ENCODE measurements at regions not wholly inside any gene's neighbourhood (a gene's known extent, or its start where the extent isn't known, plus 50 kb on each side); places are given as distances from the start of the nearest gene placed in this dataset.

DNA sequence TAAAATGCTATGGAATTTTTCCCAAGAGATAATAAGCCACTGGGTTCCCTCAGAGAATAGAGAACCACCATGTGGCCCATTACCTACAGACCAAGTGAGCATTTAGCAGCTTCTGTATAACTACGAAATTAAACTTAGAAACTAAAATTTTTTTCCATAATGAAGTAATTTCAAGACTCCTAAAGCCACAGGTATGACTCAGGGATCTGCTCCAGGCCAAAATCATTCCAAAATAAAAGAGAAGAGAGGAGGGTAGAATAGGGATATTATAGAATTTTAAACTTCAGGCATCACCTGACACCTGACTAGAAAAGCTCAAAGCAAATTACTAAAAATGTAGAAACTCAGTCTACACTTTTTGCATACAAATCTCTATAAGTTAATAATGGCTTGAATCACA is 108.9 kb upstream of the DST start:
- Histone ChIP-seq H3K79me2 (ENCODE audit: insufficient read depth, low read length) (peaks cover 98% of the 10 kb centered on the region), H3K4me2 (ENCODE audit: insufficient read depth, low read length) (no peak overlapping the region), H2AFZ (ENCODE audit: low read length) (no peak overlapping the region), H3K27ac (ENCODE audit: low read depth, low read length) (peak overlapping the region; percentile 44), H3K36me3 (ENCODE audit: insufficient read depth, low read length) (no peaks in the 10 kb centered on the region), H4K20me1 (ENCODE audit: insufficient read depth, low read length) (peaks cover 4% of the 10 kb centered on the region), H3K4me3 (ENCODE audit: insufficient read depth, low read length) (no peak overlapping the region), H3K9me3 (ENCODE audit: low read depth, low read length) (no peaks in the 10 kb centered on the region), H3K4me1 (ENCODE audit: insufficient read depth, low read length) (peaks cover 56% of the 10 kb centered on the region), H3K27me3 (ENCODE audit: insufficient read depth, low read length) (no peaks in the 10 kb centered on the region)
- no peak for DNase-seq (ENCODE audit: insufficient read length, low spot score, missing footprints)
- TF ChIP-seq, protein P1, sequence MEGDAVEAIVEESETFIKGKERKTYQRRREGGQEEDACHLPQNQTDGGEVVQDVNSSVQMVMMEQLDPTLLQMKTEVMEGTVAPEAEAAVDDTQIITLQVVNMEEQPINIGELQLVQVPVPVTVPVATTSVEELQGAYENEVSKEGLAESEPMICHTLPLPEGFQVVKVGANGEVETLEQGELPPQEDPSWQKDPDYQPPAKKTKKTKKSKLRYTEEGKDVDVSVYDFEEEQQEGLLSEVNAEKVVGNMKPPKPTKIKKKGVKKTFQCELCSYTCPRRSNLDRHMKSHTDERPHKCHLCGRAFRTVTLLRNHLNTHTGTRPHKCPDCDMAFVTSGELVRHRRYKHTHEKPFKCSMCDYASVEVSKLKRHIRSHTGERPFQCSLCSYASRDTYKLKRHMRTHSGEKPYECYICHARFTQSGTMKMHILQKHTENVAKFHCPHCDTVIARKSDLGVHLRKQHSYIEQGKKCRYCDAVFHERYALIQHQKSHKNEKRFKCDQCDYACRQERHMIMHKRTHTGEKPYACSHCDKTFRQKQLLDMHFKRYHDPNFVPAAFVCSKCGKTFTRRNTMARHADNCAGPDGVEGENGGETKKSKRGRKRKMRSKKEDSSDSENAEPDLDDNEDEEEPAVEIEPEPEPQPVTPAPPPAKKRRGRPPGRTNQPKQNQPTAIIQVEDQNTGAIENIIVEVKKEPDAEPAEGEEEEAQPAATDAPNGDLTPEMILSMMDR (IDR thresholded peaks at IDR 0.05; ENCODE audit: extremely low read depth, low read depth, low read length), result no peak

DNA sequence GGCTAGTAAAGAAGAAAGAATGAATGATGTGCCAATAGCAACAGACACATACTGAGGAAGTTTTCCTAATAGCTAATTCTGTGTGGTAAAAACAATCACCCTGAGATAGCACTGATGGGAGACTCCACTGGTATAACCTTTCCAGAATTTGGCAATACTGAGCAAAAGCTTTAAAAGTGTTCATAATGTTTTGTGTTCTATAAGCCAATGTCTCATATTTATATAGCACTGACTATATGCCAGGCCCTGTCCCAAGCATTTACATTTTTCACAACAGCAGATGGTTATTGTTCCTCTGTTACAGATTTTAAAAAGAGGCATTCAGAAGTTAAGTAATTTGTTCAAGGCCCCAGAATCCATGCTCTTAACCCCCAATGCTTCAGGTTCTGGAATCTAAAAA is 108.0 kb upstream of the DST start:
- H3K9me3 ChIP-seq (ENCODE audit: low read depth, low read length), result no peaks in the 10 kb centered on the region
- H3K4me2 ChIP-seq (ENCODE audit: insufficient read depth, low read length), result no peak overlapping the region
- H3K4me1 ChIP-seq (ENCODE audit: insufficient read depth, low read length), result peaks cover 47% of the 10 kb centered on the region
- TF ChIP-seq, protein P1 (IDR thresholded peaks at IDR 0.05; ENCODE audit: extremely low read depth, low read depth, low read length), result no peak
- H3K27ac ChIP-seq (ENCODE audit: low read depth, low read length), result peak overlapping the region; percentile 44
- no peak overlapping the region for H3K4me3 ChIP-seq (ENCODE audit: insufficient read depth, low read length)
- H3K79me2 ChIP-seq (ENCODE audit: insufficient read depth, low read length), result peaks cover 98% of the 10 kb centered on the region
- no peak overlapping the region for H2AFZ ChIP-seq (ENCODE audit: low read length)
- no peak for DNase-seq (ENCODE audit: insufficient read length, low spot score, missing footprints)
- H4K20me1 ChIP-seq (ENCODE audit: insufficient read depth, low read length), result peaks cover 4% of the 10 kb centered on the region
- no peaks in the 10 kb centered on the region for H3K36me3 ChIP-seq (ENCODE audit: insufficient read depth, low read length)
- H3K27me3 ChIP-seq (ENCODE audit: insufficient read depth, low read length), result no peaks in the 10 kb centered on the region

DNA sequence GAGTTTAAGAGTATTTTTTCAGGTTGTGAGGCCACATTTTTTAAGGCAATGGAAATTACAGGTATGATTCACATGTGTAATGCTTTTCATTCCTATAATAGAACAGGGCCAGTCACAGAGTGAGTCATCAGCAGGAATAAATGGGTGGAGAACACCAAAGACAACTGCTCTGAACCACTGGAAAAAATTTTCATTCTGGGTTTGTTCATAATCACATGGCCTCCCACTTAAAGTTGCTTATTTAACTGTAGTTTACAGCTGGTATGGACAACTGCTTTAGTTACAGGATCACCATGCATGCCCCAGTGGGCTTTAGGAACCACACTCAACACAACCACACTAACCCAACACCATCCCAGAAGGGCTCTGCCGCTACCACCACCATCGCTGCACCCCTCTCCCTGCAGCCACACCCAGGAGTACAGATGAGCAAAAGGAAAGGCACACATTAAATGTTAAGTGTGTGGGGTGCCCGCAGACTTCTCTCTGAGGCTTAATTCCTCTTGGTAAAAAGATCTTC is 107.0 kb upstream of the DST start:
- Histone ChIP-seq H3K4me1 (ENCODE audit: insufficient read depth, low read length) (peaks cover 46% of the 10 kb centered on the region), H3K9me3 (ENCODE audit: low read depth, low read length) (no peaks in the 10 kb centered on the region), H3K79me2 (ENCODE audit: insufficient read depth, low read length) (peaks cover 98% of the 10 kb centered on the region), H4K20me1 (ENCODE audit: insufficient read depth, low read length) (peaks cover 4% of the 10 kb centered on the region), H2AFZ (ENCODE audit: low read length) (no peak overlapping the region), H3K27ac (ENCODE audit: low read depth, low read length) (peak overlapping the region; percentile 78), H3K4me2 (ENCODE audit: insufficient read depth, low read length) (peak overlapping the region; percentile 74), H3K27me3 (ENCODE audit: insufficient read depth, low read length) (no peaks in the 10 kb centered on the region), H3K4me3 (ENCODE audit: insufficient read depth, low read length) (peak overlapping the region; percentile 24), H3K36me3 (ENCODE audit: insufficient read depth, low read length) (no peaks in the 10 kb centered on the region)
- DNase-seq (ENCODE audit: insufficient read length, low spot score, missing footprints), result no peak
- TF ChIP-seq, protein P1 (IDR thresholded peaks at IDR 0.05; ENCODE audit: extremely low read depth, low read depth, low read length), result no peak

DNA sequence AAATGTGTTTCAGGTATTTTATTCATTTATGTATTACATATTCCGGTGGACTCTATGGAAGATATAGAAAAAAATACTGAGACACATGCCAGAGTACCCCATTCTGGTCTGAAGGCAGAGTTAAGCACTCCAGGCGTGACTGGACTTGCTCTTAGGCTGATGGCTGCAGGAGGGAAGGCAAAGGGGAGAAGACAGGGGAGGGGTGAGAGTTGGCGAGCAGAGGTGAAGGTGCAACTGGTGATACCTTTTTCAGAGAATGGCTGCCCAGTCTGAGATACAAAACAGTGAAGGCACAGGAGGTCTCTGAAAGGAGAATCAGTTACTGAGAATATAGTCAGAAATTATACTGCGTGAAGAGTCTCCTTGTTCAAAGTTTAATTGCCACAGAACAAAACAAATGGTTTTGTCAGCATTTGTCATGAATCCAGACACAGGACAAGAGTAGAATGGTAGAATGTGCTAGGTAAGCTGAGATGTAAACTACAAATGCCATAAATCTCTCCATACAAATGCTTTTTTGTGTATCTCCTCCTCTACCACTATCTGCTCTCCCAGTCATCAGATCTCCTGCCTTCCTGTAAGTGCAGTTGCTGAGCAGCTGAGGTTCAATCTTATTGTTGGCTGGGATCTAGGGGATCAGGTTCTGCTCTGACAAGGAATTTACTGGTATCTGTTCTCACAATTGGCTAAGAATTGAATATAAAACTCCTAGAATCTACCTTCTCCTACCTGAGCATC is 104.2 kb upstream of the DST start:
- DNase-seq (ENCODE audit: insufficient read length, low spot score, missing footprints), result no peak
- H3K27ac ChIP-seq (ENCODE audit: low read depth, low read length), result peak overlapping the region; percentile 26
- H3K79me2 ChIP-seq (ENCODE audit: insufficient read depth, low read length), result peaks cover 100% of the 10 kb centered on the region
- H3K27me3 ChIP-seq (ENCODE audit: insufficient read depth, low read length), result no peaks in the 10 kb centered on the region
- no peak overlapping the region for H3K4me2 ChIP-seq (ENCODE audit: insufficient read depth, low read length)
- H4K20me1 ChIP-seq (ENCODE audit: insufficient read depth, low read length), result peaks cover 17% of the 10 kb centered on the region
- H2AFZ ChIP-seq (ENCODE audit: low read length), result no peak overlapping the region
- peaks cover 52% of the 10 kb centered on the region for H3K4me1 ChIP-seq (ENCODE audit: insufficient read depth, low read length)
- H3K4me3 ChIP-seq (ENCODE audit: insufficient read depth, low read length), result no peak overlapping the region
- TF ChIP-seq, protein P1 (IDR thresholded peaks at IDR 0.05; ENCODE audit: extremely low read depth, low read depth, low read length), result no peak
- H3K9me3 ChIP-seq (ENCODE audit: low read depth, low read length), result no peaks in the 10 kb centered on the region
- no peaks in the 10 kb centered on the region for H3K36me3 ChIP-seq (ENCODE audit: insufficient read depth, low read length)

Measured in osteoblast (primary cell).